ENCODE measurements at regions not wholly inside any gene's neighbourhood (a gene's known extent, or its start where the extent isn't known, plus 50 kb on each side); places are given as distances from the start of the nearest gene placed in this dataset.

- no peaks in the 10 kb centered on the region for H3K9me3 ChIP-seq (ENCODE audit: control insufficient read depth in 2 of 2, insufficient read depth in 1 of 2, low read depth in 1 of 2, low read length in 1 of 2)
- H3K27me3 ChIP-seq (ENCODE audit: control insufficient read depth in 3 of 3, insufficient read depth in 3 of 3, low read length in 3 of 3), result no peaks in the 10 kb centered on the region
- H3K36me3 ChIP-seq (ENCODE audit: control insufficient read depth in 3 of 3, insufficient read depth in 2 of 3, low read depth in 1 of 3, low read length in 3 of 3), result no peaks in the 10 kb centered on the region
- no peak for FAIRE-seq
- H3K4me1 ChIP-seq (ENCODE audit: control insufficient read depth in 3 of 3, insufficient read depth in 2 of 3, low read depth in 1 of 3, low read length in 2 of 3), result no peaks in the 10 kb centered on the region
- no peak overlapping the region for H3K27ac ChIP-seq (ENCODE audit: low read depth in 1 of 3, low read length in 2 of 3)
- H3K4me3 ChIP-seq (ENCODE audit: low read depth in 1 of 3, low read length in 3 of 3), result no peak overlapping the region
- 86 to 91% (median 88%) methylated on average over 6 of the region's 6 CpGs for WGBS, 3 donors
- no peak for DNase-seq
Observed at GRCh38 chr2:156647377-156648010, 211.3 kb downstream of the GPD2 start.

GRCh38 chr2:156648522-156648921, 212.3 kb downstream of the GPD2 start:
- Histone ChIP-seq H3K36me3 (ENCODE audit: control insufficient read depth in 3 of 3, insufficient read depth in 2 of 3, low read depth in 1 of 3, low read length in 3 of 3) (no peaks in the 10 kb centered on the region), H3K4me1 (ENCODE audit: control insufficient read depth in 3 of 3, insufficient read depth in 2 of 3, low read depth in 1 of 3, low read length in 2 of 3) (no peaks in the 10 kb centered on the region), H3K27ac (ENCODE audit: low read depth in 1 of 3, low read length in 2 of 3) (no peak overlapping the region), H3K27me3 (ENCODE audit: control insufficient read depth in 3 of 3, insufficient read depth in 3 of 3, low read length in 3 of 3) (no peaks in the 10 kb centered on the region), H3K4me3 (ENCODE audit: low read depth in 1 of 3, low read length in 3 of 3) (no peak overlapping the region), H3K9me3 (ENCODE audit: control insufficient read depth in 2 of 2, insufficient read depth in 1 of 2, low read depth in 1 of 2, low read length in 1 of 2) (no peaks in the 10 kb centered on the region)
- DNase-seq (no peak), FAIRE-seq (no peak)

- Histone ChIP-seq H3K4me3 (ENCODE audit: low read depth in 1 of 3, low read length in 3 of 3) (no peak overlapping the region), H3K27me3 (ENCODE audit: control insufficient read depth in 3 of 3, insufficient read depth in 3 of 3, low read length in 3 of 3) (no peaks in the 10 kb centered on the region), H3K36me3 (ENCODE audit: control insufficient read depth in 3 of 3, insufficient read depth in 2 of 3, low read depth in 1 of 3, low read length in 3 of 3) (no peaks in the 10 kb centered on the region), H3K4me1 (ENCODE audit: control insufficient read depth in 3 of 3, insufficient read depth in 2 of 3, low read depth in 1 of 3, low read length in 2 of 3) (no peaks in the 10 kb centered on the region), H3K27ac (ENCODE audit: low read depth in 1 of 3, low read length in 2 of 3) (no peak overlapping the region), H3K9me3 (ENCODE audit: control insufficient read depth in 2 of 2, insufficient read depth in 1 of 2, low read depth in 1 of 2, low read length in 1 of 2) (no peaks in the 10 kb centered on the region)
- 59 to 86% (median 81%) methylated on average over 1 of the region's 1 CpG for WGBS, 3 donors
- DNase-seq, result no peak
- no peak for FAIRE-seq
Observed at GRCh38 chr2:156649596-156649995, 213.4 kb downstream of the GPD2 start.

GRCh38 chr2:156652691-156653090, 216.5 kb downstream of the GPD2 start:
- Histone ChIP-seq H3K4me1 (ENCODE audit: control insufficient read depth in 3 of 3, insufficient read depth in 2 of 3, low read depth in 1 of 3, low read length in 2 of 3) (no peaks in the 10 kb centered on the region), H3K27me3 (ENCODE audit: control insufficient read depth in 3 of 3, insufficient read depth in 3 of 3, low read length in 3 of 3) (no peaks in the 10 kb centered on the region), H3K9me3 (ENCODE audit: control insufficient read depth in 2 of 2, insufficient read depth in 1 of 2, low read depth in 1 of 2, low read length in 1 of 2) (no peaks in the 10 kb centered on the region), H3K4me3 (ENCODE audit: low read depth in 1 of 3, low read length in 3 of 3) (no peak overlapping the region), H3K27ac (ENCODE audit: low read depth in 1 of 3, low read length in 2 of 3) (no peak overlapping the region), H3K36me3 (ENCODE audit: control insufficient read depth in 3 of 3, insufficient read depth in 2 of 3, low read depth in 1 of 3, low read length in 3 of 3) (no peaks in the 10 kb centered on the region)
- FAIRE-seq (no peak), DNase-seq (no peak)

- H3K36me3 ChIP-seq (ENCODE audit: control insufficient read depth in 3 of 3, insufficient read depth in 2 of 3, low read depth in 1 of 3, low read length in 3 of 3), result no peaks in the 10 kb centered on the region
- no peak overlapping the region for H3K4me3 ChIP-seq (ENCODE audit: low read depth in 1 of 3, low read length in 3 of 3)
- no peak overlapping the region for H3K27ac ChIP-seq (ENCODE audit: low read depth in 1 of 3, low read length in 2 of 3)
- no peaks in the 10 kb centered on the region for H3K9me3 ChIP-seq (ENCODE audit: control insufficient read depth in 2 of 2, insufficient read depth in 1 of 2, low read depth in 1 of 2, low read length in 1 of 2)
- no peak for FAIRE-seq
- H3K27me3 ChIP-seq (ENCODE audit: control insufficient read depth in 3 of 3, insufficient read depth in 3 of 3, low read length in 3 of 3), result no peaks in the 10 kb centered on the region
- DNase-seq, result no peak
- no peaks in the 10 kb centered on the region for H3K4me1 ChIP-seq (ENCODE audit: control insufficient read depth in 3 of 3, insufficient read depth in 2 of 3, low read depth in 1 of 3, low read length in 2 of 3)
Observed at GRCh38 chr2:156653675-156654074, 217.5 kb downstream of the GPD2 start.

- Histone ChIP-seq H3K27me3 (ENCODE audit: control insufficient read depth in 3 of 3, insufficient read depth in 3 of 3, low read length in 3 of 3) (no peaks in the 10 kb centered on the region), H3K4me3 (ENCODE audit: low read depth in 1 of 3, low read length in 3 of 3) (no peak overlapping the region), H3K27ac (ENCODE audit: low read depth in 1 of 3, low read length in 2 of 3) (no peak overlapping the region), H3K9me3 (ENCODE audit: control insufficient read depth in 2 of 2, insufficient read depth in 1 of 2, low read depth in 1 of 2, low read length in 1 of 2) (no peaks in the 10 kb centered on the region), H3K36me3 (ENCODE audit: control insufficient read depth in 3 of 3, insufficient read depth in 2 of 3, low read depth in 1 of 3, low read length in 3 of 3) (no peaks in the 10 kb centered on the region), H3K4me1 (ENCODE audit: control insufficient read depth in 3 of 3, insufficient read depth in 2 of 3, low read depth in 1 of 3, low read length in 2 of 3) (no peaks in the 10 kb centered on the region)
- no peak for FAIRE-seq
- 90 to 92% (median 91%) methylated on average over 2 of the region's 2 CpGs for WGBS, 3 donors
- DNase-seq, result no peak
Observed at GRCh38 chr2:156657809-156658208, 221.6 kb downstream of the GPD2 start.

- DNase-seq (no peak), FAIRE-seq (no peak)
- Histone ChIP-seq H3K9me3 (ENCODE audit: control insufficient read depth in 2 of 2, insufficient read depth in 1 of 2, low read depth in 1 of 2, low read length in 1 of 2) (no peaks in the 10 kb centered on the region), H3K27me3 (ENCODE audit: control insufficient read depth in 3 of 3, insufficient read depth in 3 of 3, low read length in 3 of 3) (no peaks in the 10 kb centered on the region), H3K4me3 (ENCODE audit: low read depth in 1 of 3, low read length in 3 of 3) (no peak overlapping the region), H3K36me3 (ENCODE audit: control insufficient read depth in 3 of 3, insufficient read depth in 2 of 3, low read depth in 1 of 3, low read length in 3 of 3) (no peaks in the 10 kb centered on the region), H3K27ac (ENCODE audit: low read depth in 1 of 3, low read length in 2 of 3) (no peak overlapping the region), H3K4me1 (ENCODE audit: control insufficient read depth in 3 of 3, insufficient read depth in 2 of 3, low read depth in 1 of 3, low read length in 2 of 3) (peaks cover 0 to 2% (median 0%) of the 10 kb centered on the region in 3 donors)
- 92 to 97% (median 96%) methylated on average over 3 of the region's 3 CpGs for WGBS, 3 donors
Observed at GRCh38 chr2:156659694-156660093, 223.5 kb downstream of the GPD2 start.

GRCh38 chr2:156663757-156664409, 227.7 kb downstream of the GPD2 start:
- Histone ChIP-seq H3K27me3 (ENCODE audit: control insufficient read depth in 3 of 3, insufficient read depth in 3 of 3, low read length in 3 of 3) (no peaks in the 10 kb centered on the region), H3K9me3 (ENCODE audit: control insufficient read depth in 2 of 2, insufficient read depth in 1 of 2, low read depth in 1 of 2, low read length in 1 of 2) (peaks cover 0 to 4% of the 10 kb centered on the region in 2 donors), H3K4me3 (ENCODE audit: low read depth in 1 of 3, low read length in 3 of 3) (no peak overlapping the region), H3K36me3 (ENCODE audit: control insufficient read depth in 3 of 3, insufficient read depth in 2 of 3, low read depth in 1 of 3, low read length in 3 of 3) (no peaks in the 10 kb centered on the region), H3K27ac (ENCODE audit: low read depth in 1 of 3, low read length in 2 of 3) (no peak overlapping the region), H3K4me1 (ENCODE audit: control insufficient read depth in 3 of 3, insufficient read depth in 2 of 3, low read depth in 1 of 3, low read length in 2 of 3) (peaks cover 0 to 2% (median 0%) of the 10 kb centered on the region in 3 donors)
- FAIRE-seq, result no peak
- WGBS, 3 donors, result 13 to 42% (median 25%) methylated on average over 1 of the region's 1 CpG
- DNase-seq, result peak; percentile 42 to 52

Measured in small intestine (tissue), 7 donors.